ENCODE measurements at regions not wholly inside any gene's neighbourhood (a gene's known extent, or its start where the extent isn't known, plus 50 kb on each side); places are given as distances from the start of the nearest gene placed in this dataset.

DNA sequence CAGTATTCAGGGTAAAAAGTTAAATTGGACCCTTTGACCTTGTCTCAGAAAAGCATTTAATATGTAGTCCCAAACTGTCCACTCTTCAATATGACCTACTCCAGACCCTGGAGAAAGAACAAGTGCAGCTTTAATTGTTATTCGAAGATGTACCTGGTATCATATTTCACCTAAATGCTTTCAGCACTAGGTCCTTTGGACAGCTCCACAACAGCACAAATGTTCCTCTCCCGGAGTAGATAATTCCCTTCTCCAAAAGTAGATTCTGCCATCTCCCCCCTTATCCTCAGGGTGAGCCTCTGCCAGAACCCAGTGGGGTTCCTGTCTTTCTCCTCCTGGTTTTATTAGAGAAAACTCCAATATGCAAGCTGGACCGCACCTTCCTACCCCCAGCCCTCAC lies 104.5 kb upstream of the AJAP1 start:
- TF ChIP-seq SP1 (IDR thresholded peaks at IDR 0.05): no peak
- TF ChIP-seq ELF4 (IDR thresholded peaks at IDR 0.05): no peak
- no peak for TF ChIP-seq LEF1 (IDR thresholded peaks at IDR 0.05; ENCODE audit: borderline replicate concordance)
- no peak for TF ChIP-seq BHLHE40 (IDR thresholded peaks at IDR 0.05; ENCODE audit: borderline replicate concordance)
